GM23248 (cell line): ENCODE measurements at regions not wholly inside any gene's neighbourhood (a gene's known extent, or its start where the extent isn't known, plus 50 kb on each side); places are given as distances from the start of the nearest gene placed in this dataset.

Experiments
- EZH2 ChIP-seq: fragments of 200-600 bp; sonication (generic); IDR thresholded peaks from 2 replicates; pipeline ENCODE4 v1.6.1; 2018; ENCODE audit warnings: antibody characterized with exemption, mild to moderate bottlenecking; ENCODE audit not compliant: insufficient read depth, poor library complexity, severe bottlenecking
- EZH2phosphoT487 ChIP-seq: fragments of 200-600 bp; sonication (generic); IDR thresholded peaks from 2 replicates; pipeline ENCODE4 v1.6.1; 2018; ENCODE audit warnings: antibody characterized with exemption, moderate library complexity, mild to moderate bottlenecking, low read depth; ENCODE audit not compliant: insufficient read depth

- TF ChIP-seq EZH2 (no peak), EZH2phosphoT487 (no peak)
Measured at GRCh38 chr2:10970666-10971065, 58.9 kb downstream of the KCNF1 start.
